Inflammatory macrophage treated with lipopolysaccharide for 1 hour (primary cell): ENCODE measurements at regions not wholly inside any gene's neighbourhood (a gene's known extent, or its start where the extent isn't known, plus 50 kb on each side); places are given as distances from the start of the nearest gene placed in this dataset.
"Not testable (repeated sequence)": the region's sequence is repeated elsewhere in the genome, so short reads cannot be mapped to it uniquely, and the experiment has no call there.

Experiments used
- DNase-seq, 2 donors: peaks; one replicate each; pipeline ENCODE4 v3.0.0-alpha.2; 2020 to 2022

DNA sequence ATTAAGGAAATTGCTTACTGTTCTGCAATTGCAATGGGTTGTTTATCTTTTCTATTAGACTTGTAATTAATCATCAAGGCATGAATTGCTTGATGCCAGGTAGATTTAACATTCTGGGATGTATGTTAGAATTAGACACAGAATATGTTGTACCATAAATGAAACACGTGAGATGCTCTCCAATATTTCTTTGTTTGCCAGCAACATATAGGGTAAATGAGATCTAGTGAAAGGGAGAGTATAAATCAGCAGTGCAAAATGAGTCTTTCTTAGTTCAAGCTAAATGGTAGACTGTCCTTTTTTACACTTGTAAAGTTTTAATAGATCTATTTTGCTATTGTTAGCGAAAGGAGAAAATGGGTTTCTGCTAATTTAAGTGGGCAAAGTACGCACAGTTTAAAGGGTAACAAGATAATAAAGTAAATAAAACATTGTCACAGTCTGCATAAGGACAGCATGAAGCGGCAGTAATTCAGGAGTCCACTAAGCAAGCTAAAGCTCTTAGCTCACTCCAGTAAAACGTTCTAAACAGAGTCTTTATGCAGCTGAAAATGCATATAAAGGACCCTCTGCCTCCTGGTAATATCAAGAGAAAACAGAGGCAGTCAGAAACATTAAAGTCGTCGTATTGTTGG, 1137.1 kb downstream of the OLFM4 start:
- no peak for DNase-seq

- DNase-seq = no peak
These were observed 1145.4 kb downstream of the OLFM4 start for GRCh38 chr13:54173996-54174395.

DNA sequence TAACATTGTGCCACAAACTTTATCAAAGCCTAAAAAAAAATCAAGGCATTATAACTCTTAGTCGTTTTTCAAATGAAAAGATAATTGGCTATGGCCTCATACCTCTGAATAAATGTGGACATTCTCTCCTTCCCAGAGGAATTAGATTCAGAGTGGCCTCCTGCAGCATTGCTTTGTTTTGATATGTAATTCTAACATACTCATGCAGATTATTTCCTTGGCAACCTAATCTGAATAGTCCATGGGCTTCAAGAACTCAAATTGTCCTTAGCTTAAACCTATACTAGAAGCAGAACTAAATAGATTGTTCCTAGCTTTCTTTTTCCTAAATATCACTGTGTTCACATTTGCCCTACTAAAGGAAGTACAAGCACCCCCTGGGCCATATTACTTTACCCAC, 1146.9 kb downstream of the OLFM4 start:
- no peak for DNase-seq

DNA sequence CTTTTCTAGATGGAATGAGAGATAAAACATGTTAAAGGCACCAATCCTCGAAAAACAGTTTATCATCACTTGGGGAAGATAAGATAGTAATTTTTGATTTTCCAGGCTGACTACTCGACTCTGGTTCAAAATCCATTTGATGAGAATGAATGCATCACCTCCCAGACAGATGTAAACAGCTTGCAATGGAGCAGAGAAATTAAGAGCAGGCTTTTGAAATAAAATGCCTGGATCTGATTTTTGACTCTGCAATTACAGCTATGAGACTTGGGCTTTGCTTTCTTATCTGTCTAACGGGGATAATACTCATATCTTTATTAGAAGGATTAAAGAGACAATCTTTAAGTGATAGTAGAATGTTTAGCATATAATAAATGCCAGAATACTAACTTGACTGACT, 1148.9 kb downstream of the OLFM4 start:
- DNase-seq = no peak

DNA sequence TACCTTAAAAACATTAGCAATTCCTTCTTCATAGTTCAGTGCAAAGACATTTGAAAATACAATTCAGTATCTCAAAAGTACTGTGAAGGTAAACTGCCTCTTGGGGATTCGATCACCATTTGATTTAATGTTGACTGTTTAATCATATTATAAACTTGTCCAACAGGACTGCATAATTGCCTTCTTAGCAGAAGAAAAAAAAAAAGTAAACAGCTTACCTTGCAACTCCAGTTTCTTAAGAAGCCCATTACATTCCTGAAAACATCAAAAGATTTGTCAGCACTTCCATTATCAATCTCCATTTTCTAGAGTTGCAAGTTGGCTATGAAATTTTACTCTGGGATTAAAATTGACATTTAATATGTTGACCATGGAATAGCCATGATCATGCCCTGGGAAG, 1154.6 kb downstream of the OLFM4 start:
- DNase-seq = no peak

- no peak for DNase-seq
These were observed 1155.1 kb downstream of the OLFM4 start for GRCh38 chr13:54183728-54184127.

GRCh38 chr13:54184576-54184975, 1156.0 kb downstream of the OLFM4 start:
- no peak for DNase-seq

GRCh38 chr13:54185101-54185500, 1156.5 kb downstream of the OLFM4 start:
- DNase-seq = no peak

- DNase-seq = no peak
These were observed 1157.2 kb downstream of the OLFM4 start for GRCh38 chr13:54185785-54186184.

- DNase-seq = no peak
These were observed 1158.8 kb downstream of the OLFM4 start for GRCh38 chr13:54187461-54187860.

GRCh38 chr13:54194233-54195024, 1165.8 kb downstream of the OLFM4 start:
- DNase-seq = no peak

GRCh38 chr13:54196684-54197083, 1168.1 kb downstream of the OLFM4 start:
- DNase-seq = no peak

DNA sequence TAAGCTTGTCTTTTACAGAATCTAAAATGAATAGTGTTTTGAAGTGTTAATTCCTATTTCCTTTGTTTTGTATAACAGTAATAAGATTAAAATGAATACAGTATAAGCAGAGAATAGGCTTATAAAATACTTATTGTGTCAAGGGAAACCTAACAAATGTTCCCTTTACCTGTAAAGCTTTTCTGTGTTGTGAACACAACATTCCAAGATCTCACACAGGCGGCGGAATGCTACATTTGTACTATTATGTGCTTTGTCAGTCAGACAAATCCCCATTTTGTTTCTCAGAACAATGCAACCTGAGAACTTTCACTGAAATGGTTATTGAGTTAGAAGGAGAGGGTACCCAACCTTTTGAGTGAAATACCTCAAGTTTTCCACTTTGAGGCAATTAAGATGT, 1170.3 kb downstream of the OLFM4 start:
- DNase-seq = no peak

- DNase-seq = no peak
These were observed 1178.0 kb downstream of the OLFM4 start for GRCh38 chr13:54206626-54207025.

- no peak for DNase-seq
These were observed 1181.9 kb downstream of the OLFM4 start for GRCh38 chr13:54210397-54211049.

DNA sequence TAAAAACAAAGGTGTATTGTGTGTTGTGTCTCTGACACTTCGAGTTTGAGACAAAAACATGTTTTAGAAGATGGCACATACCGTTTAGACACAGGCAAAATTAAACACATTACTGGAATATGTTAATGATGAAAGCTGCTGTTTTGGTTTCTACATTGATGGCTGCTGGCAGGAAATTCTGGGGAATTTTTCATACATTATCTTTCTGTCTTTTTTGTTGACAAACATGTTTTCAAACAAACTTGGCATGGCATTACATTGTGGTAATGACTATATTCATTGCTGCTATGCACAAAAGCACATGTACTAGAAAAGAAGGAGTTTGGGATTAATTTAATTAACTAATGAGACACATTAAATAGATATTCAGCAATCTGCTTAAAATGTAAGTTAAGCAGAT, 1187.6 kb downstream of the OLFM4 start:
- DNase-seq = no peak

DNA sequence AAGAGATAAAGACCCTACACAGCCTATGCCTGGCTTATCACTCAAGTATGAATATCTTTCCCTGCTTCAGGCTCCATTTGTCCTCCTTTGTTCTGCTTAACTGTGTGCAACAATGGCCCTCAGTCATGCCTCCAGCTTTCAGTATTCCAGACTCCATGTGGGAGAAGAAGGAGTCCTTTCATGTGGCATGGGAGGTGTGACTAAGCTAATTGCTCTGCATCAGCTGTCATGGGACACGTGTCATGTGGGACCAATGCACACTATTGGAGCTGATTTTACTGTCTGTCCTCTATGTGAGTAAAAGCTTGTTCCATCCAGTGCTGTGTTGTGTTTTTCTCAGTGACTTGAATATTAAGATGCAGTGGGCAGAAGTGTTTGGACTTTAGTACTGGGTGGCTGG, 1198.3 kb downstream of the OLFM4 start:
- DNase-seq = no peak

DNA sequence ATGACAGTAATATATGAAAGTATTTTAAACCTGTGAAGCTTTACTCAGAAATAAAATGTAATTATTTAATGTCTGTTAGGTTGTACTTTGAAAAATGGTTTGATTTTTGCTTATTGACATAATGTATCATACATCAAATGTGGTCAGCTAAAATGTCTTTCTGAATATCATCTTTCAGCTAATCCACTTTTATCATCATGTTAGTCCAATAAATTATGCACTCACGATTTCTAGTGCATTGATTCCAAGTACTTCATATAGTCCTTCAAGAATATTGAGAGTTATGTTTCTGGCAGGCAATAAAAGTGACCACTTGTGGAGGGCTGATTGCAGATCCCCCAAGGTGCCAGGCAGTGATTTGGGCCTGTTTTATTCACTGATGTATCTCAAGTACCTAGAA, 1204.1 kb downstream of the OLFM4 start:
- no peak for DNase-seq

DNA sequence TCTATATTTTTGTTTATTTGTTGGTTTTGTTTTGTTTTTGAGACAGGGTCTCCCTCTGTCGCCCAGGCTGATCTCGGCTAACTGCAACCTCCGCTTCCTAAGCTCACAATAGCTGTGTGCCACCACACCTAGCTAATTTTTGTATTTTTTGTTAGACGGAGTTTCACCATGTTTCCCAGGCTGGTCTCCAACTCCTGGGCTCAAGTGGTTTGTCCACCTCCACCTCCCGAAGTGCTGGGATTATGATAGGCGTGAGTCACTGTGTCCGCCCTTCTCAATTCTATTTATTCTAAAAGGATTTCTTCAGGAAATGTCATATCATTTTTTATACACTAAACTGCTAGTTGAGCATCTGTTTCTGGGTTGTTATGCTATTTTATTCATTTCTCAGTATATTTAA, 1206.0 kb downstream of the OLFM4 start:
- DNase-seq = no peak

GRCh38 chr13:54241719-54242118, 1213.1 kb downstream of the OLFM4 start:
- no peak for DNase-seq

DNA sequence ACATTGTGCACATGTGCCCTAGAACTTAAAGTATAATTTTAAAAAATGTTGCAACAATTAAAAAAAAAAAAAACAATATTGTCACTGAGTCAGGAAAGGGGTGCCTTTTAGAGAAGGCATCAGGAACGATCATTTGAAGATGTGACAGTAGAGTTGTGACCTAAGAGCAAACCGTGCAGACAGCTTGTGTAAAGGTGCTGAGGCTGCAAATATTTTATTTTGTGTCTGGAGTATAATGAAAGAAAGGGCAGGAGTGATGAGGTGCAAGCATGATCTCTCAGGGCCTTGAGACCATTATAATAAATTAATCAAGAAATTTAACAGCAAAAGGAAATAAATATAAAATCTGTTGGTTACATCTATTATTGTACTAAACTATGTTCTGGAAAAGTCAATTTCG, 1219.7 kb downstream of the OLFM4 start:
- DNase-seq = no peak

GRCh38 chr13:54261856-54262255, 1233.2 kb downstream of the OLFM4 start:
- DNase-seq = no peak

- no peak for DNase-seq
These were observed 1235.3 kb downstream of the OLFM4 start for GRCh38 chr13:54263868-54264267.

- not testable (repeated sequence) for DNase-seq
These were observed 1238.6 kb downstream of the OLFM4 start for GRCh38 chr13:54267253-54267668.
